Bronchial epithelial cell (primary cell): ENCODE measurements at regions not wholly inside any gene's neighbourhood (a gene's known extent, or its start where the extent isn't known, plus 50 kb on each side); places are given as distances from the start of the nearest gene placed in this dataset.

Experiments used
- DNase-seq: peaks from one replicate; pipeline ENCODE4 v3.0.0-alpha.2; 2010; ENCODE audit warnings: low read depth
- FAIRE-seq: peaks from 2 replicates; lab custom pipeline; 2011; peaks lifted over from hg19 to GRCh38; lab: Jason Lieb, UNC
- H3K27me3 ChIP-seq: 2 replicates; pipeline ENCODE4 v1.5.1; 2011; ENCODE audit warnings: low read length; ENCODE audit not compliant: control insufficient read depth, insufficient read depth
- H3K36me3 ChIP-seq: 2 replicates; pipeline ENCODE4 v1.5.1; 2011; ENCODE audit warnings: low read length; ENCODE audit not compliant: control insufficient read depth, insufficient read depth
- H3K4me3 ChIP-seq: 2 replicates; pipeline ENCODE4 v1.5.1; 2011; ENCODE audit warnings: mild to moderate bottlenecking, low read depth, low read length, control low read depth
- CTCF ChIP-seq: IDR thresholded peaks from 2 replicates; pipeline ENCODE4 v1.5.1; 2011; ENCODE audit warnings: mild to moderate bottlenecking, moderate library complexity, low read length, control low read depth, inconsistent platforms; ENCODE audit not compliant: insufficient read depth, severe bottlenecking

GRCh38 chr17:71899317-71899716 is 221.5 kb upstream of the SOX9 start:
- Histone ChIP-seq H3K36me3 (no peaks in the 10 kb centered on the region), H3K27me3 (no peaks in the 10 kb centered on the region), H3K4me3 (no peak overlapping the region)
- TF ChIP-seq CTCF, result no peak
- FAIRE-seq, result no peak
- DNase-seq, result peak; percentile 91

GRCh38 chr17:71900621-71901229 is 220.1 kb upstream of the SOX9 start:
- peak; percentile 92 for DNase-seq
- peak; percentile 82 for FAIRE-seq
- Histone ChIP-seq H3K27me3 (no peaks in the 10 kb centered on the region), H3K4me3 (no peak overlapping the region), H3K36me3 (no peaks in the 10 kb centered on the region)
- no peak for TF ChIP-seq CTCF

GRCh38 chr17:71902894-71903506 is 217.8 kb upstream of the SOX9 start:
- DNase-seq (no peak), FAIRE-seq (no peak)
- H3K27me3 ChIP-seq, result no peaks in the 10 kb centered on the region
- H3K4me3 ChIP-seq, result no peak overlapping the region
- no peak for TF ChIP-seq CTCF
- no peaks in the 10 kb centered on the region for H3K36me3 ChIP-seq

- FAIRE-seq, result no peak
- no peaks in the 10 kb centered on the region for H3K36me3 ChIP-seq
- H3K27me3 ChIP-seq, result no peaks in the 10 kb centered on the region
- TF ChIP-seq CTCF, result no peak
- no peak for DNase-seq
- no peak overlapping the region for H3K4me3 ChIP-seq
Measured at GRCh38 chr17:71905376-71906031, 215.3 kb upstream of the SOX9 start.

- H3K27me3 ChIP-seq, result no peaks in the 10 kb centered on the region
- TF ChIP-seq CTCF, result no peak
- no peak for DNase-seq
- no peaks in the 10 kb centered on the region for H3K36me3 ChIP-seq
- no peak for FAIRE-seq
- H3K4me3 ChIP-seq, result no peak overlapping the region
Measured at GRCh38 chr17:71909155-71909554, 211.7 kb upstream of the SOX9 start.

GRCh38 chr17:71910002-71910401 is 210.8 kb upstream of the SOX9 start:
- no peak for TF ChIP-seq CTCF
- Histone ChIP-seq H3K4me3 (no peak overlapping the region), H3K27me3 (no peaks in the 10 kb centered on the region), H3K36me3 (no peaks in the 10 kb centered on the region)
- FAIRE-seq (no peak), DNase-seq (no peak)
